Nephron progenitor cell (in vitro differentiated cells): ENCODE measurements at regions not wholly inside any gene's neighbourhood (a gene's known extent, or its start where the extent isn't known, plus 50 kb on each side); places are given as distances from the start of the nearest gene placed in this dataset.

Source experiments
- DNase-seq: peaks from one replicate; pipeline ENCODE4 v3.0.0; 2021
- H3K27ac Mint-ChIP-seq: 2 replicates; pipeline ENCODE4 v1.8.0; 2021; ENCODE audit warnings: mild to moderate bottlenecking, moderate library complexity, mixed read lengths
- H3K27me3 Mint-ChIP-seq: 2 replicates; pipeline ENCODE4 v1.8.0; 2021; ENCODE audit warnings: mild to moderate bottlenecking, low read depth, mixed read lengths; ENCODE audit not compliant: poor library complexity
- H3K36me3 Mint-ChIP-seq: 2 replicates; pipeline ENCODE4 v1.8.0; 2021; ENCODE audit warnings: low read depth, mixed read lengths
- H3K4me1 Mint-ChIP-seq: 2 replicates; pipeline ENCODE4 v1.8.0; 2021; ENCODE audit warnings: mixed read lengths
- H3K4me3 Mint-ChIP-seq: 2 replicates; pipeline ENCODE4 v1.8.0; 2021; ENCODE audit warnings: mild to moderate bottlenecking, moderate library complexity, mixed read lengths
- H3K9me3 Mint-ChIP-seq: 2 replicates; pipeline ENCODE4 v1.8.0; 2021; ENCODE audit warnings: mild to moderate bottlenecking, moderate library complexity, mixed read lengths
- CTCF ChIP-seq: fragments of 200-600 bp; sonication (generic); IDR thresholded peaks from 2 replicates; pipeline ENCODE4 v1.5.0; 2021; ENCODE audit warnings: antibody characterized with exemption

DNA sequence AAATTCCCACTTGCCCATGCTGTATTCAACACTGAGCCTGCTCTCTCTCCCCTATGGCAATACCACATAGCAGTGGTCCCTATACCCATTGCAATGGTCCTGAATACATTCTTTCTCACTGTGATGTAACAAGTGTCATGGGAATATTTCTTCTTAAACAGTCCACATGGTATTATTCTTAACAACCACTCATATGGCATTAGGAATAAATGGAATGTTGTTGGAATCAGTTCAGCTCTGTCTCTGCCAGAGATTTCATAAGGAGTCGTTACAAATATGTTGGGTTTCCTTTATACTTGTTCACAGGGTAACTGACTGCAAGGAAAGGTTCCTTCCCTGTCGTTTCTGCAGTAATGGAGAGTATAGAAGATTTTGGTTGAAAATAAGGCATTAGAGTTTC, 128.3 kb upstream of the SPATA13 start:
- Mint-ChIP-seq H3K36me3 (no peaks in the 10 kb centered on the region), H3K4me3 (no peak overlapping the region), H3K27ac (no peak overlapping the region), H3K9me3 (peaks cover 4% of the 10 kb centered on the region), H3K4me1 (no peaks in the 10 kb centered on the region), H3K27me3 (no peaks in the 10 kb centered on the region)
- no peak for TF ChIP-seq CTCF
- DNase-seq: no peak

- TF ChIP-seq CTCF: no peak
- no peaks in the 10 kb centered on the region for H3K36me3 Mint-ChIP-seq
- H3K27ac Mint-ChIP-seq: no peak overlapping the region
- H3K4me3 Mint-ChIP-seq: no peak overlapping the region
- H3K9me3 Mint-ChIP-seq: no peaks in the 10 kb centered on the region
- no peaks in the 10 kb centered on the region for H3K27me3 Mint-ChIP-seq
- DNase-seq: no peak
- no peaks in the 10 kb centered on the region for H3K4me1 Mint-ChIP-seq
These were observed 127.8 kb upstream of the SPATA13 start for GRCh38 chr13:24032674-24033073.

DNA sequence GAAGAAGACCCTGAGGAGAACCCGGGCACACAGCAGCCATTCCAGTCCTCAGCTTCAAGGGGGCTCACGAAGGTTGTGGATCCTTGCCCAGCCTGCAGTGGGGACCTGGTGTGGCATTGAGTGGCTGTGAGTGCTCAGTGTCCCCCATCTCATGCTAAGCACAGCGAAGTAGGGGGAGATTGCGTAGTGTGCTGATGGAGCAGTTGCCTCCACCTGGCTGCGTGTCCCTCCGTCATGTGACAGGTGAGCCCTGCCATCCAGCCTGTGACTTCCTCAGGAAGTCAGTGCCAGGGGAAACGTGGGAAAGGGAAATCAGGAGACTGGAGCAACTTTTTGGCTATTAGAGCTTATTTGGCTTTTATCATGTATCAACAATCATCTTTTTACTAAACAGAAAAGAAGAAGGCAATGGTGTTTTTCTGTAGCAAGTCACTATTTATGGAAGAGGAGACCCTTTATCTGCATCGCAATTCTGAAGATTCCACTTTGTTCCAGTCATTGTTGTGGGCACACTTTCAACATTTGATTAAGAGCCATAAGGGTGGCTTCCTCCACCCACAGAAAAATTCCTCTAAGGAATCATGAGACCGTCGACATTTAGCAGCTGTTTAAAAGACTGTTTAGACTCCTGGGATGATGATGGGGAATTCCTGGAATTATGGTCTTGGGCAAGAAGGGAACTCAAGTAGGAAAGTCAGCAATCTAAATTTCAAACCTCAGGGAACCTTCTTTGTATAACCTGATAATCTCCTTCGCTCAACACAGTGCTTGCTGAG, 126.8 kb upstream of the SPATA13 start:
- Mint-ChIP-seq H3K27ac (no peak overlapping the region), H3K4me3 (no peak overlapping the region), H3K4me1 (peaks cover 6% of the 10 kb centered on the region), H3K27me3 (no peaks in the 10 kb centered on the region), H3K36me3 (no peaks in the 10 kb centered on the region), H3K9me3 (no peaks in the 10 kb centered on the region)
- TF ChIP-seq CTCF: no peak
- no peak for DNase-seq

- TF ChIP-seq CTCF: no peak
- H3K4me1 Mint-ChIP-seq: peaks cover 12% of the 10 kb centered on the region
- no peak overlapping the region for H3K4me3 Mint-ChIP-seq
- H3K9me3 Mint-ChIP-seq: no peaks in the 10 kb centered on the region
- no peak for DNase-seq
- no peaks in the 10 kb centered on the region for H3K36me3 Mint-ChIP-seq
- no peak overlapping the region for H3K27ac Mint-ChIP-seq
- no peaks in the 10 kb centered on the region for H3K27me3 Mint-ChIP-seq
These were observed 125.1 kb upstream of the SPATA13 start for GRCh38 chr13:24035411-24035810.

DNA sequence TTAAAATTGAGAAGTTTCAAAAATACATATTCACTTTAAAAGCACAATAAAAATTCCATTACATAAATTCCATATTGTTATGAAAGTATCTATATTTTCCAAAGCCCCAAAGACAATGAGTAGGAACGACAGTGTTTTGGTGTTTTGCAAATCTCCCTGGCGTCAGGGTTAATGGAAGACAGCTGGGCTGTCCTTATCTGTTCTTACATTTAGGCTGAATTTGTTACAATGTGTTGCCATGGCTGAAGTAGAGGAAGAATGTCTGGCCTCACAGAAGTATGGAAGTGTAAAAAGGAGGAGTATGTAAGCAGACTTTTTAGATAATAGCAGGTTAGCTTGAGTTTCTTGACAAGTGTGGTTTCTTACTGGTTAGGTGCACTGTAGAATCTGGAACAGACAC, 124.4 kb upstream of the SPATA13 start:
- Mint-ChIP-seq H3K27me3 (no peaks in the 10 kb centered on the region), H3K27ac (no peak overlapping the region), H3K9me3 (no peaks in the 10 kb centered on the region), H3K36me3 (no peaks in the 10 kb centered on the region), H3K4me3 (no peak overlapping the region), H3K4me1 (peaks cover 12% of the 10 kb centered on the region)
- no peak for TF ChIP-seq CTCF
- DNase-seq: no peak

- peaks cover 2% of the 10 kb centered on the region for H3K27me3 Mint-ChIP-seq
- no peaks in the 10 kb centered on the region for H3K9me3 Mint-ChIP-seq
- peaks cover 14% of the 10 kb centered on the region for H3K4me1 Mint-ChIP-seq
- H3K36me3 Mint-ChIP-seq: no peaks in the 10 kb centered on the region
- H3K4me3 Mint-ChIP-seq: no peak overlapping the region
- peak overlapping the region; percentile 54 for H3K27ac Mint-ChIP-seq
- no peak for DNase-seq
- TF ChIP-seq CTCF: no peak
These were observed 122.1 kb upstream of the SPATA13 start for GRCh38 chr13:24038405-24038804.
